HepG2 (cell line): ENCODE measurements at regions not wholly inside any gene's neighbourhood (a gene's known extent, or its start where the extent isn't known, plus 50 kb on each side); places are given as distances from the start of the nearest gene placed in this dataset.
A peak's percentile ranks its signal among the peaks of the same experiment; 100 is the strongest.
"Not testable (repeated sequence)": the region's sequence is repeated elsewhere in the genome, so short reads cannot be mapped to it uniquely, and the experiment has no call there.

Experiments
- ATAC-seq: fragments of 200-7000 bp; cut with Tn5 transposase; 3 replicates; pipeline ENCODE4 v1.9.1; 2020; ENCODE audit warnings: mild to moderate bottlenecking, moderate library complexity
- BruUV-seq: library from RNA; stranded (reverse); fragments of 400-500 nt; replicated peaks from 2 replicates; lab custom pipeline; 2021; lab: Mats Ljungman, UMichigan
- CTCF ChIA-PET: fragments of 300-600 bp; formaldehyde crosslinking; extraction: SDS; loops from one replicate; lab custom pipeline; 2021; ENCODE audit warnings: low total read pairs, inconsistent platforms, low intra/inter-chr PET ratio; lab: Yijun Ruan, JAX
- POLR2A ChIA-PET: fragments of 350-600 bp; sonication (Branson Sonifier 250); formaldehyde crosslinking; loops from one replicate; lab custom pipeline; 2020; ENCODE audit warnings: antibody characterized with exemption, inconsistent platforms; lab: Yijun Ruan, JAX
- DNase-seq: peaks from one replicate; pipeline ENCODE4 v3.0.0-alpha.2; 2015; ENCODE audit warnings: low spot score
- FAIRE-seq: peaks from 3 replicates; lab custom pipeline; 2011; peaks lifted over from hg19 to GRCh38; lab: Jason Lieb, UNC
- H2AFZ ChIP-seq: one replicate; pipeline ENCODE4 v1.6.1; 2011; ENCODE audit warnings: low read length, inconsistent platforms
- H3K27ac ChIP-seq: fragments of 300-600 bp; 3 replicates; pipeline ENCODE4 v1.8.0; 2011; ENCODE audit warnings: mixed run types, mild to moderate bottlenecking, mixed read lengths, low read length, inconsistent platforms; ENCODE audit not compliant: insufficient read depth; ENCODE audit errors: extremely low read length
- H3K27me3 ChIP-seq, 2 experiments: fragments of 200-600 bp in 1 of 2; 2 replicates in 1 of 2; 3 replicates in 1 of 2; pipeline versions ENCODE4 v1.6.0 to v1.8.0; 2011; ENCODE audit warnings: low read length in 2 of 2, mild to moderate bottlenecking in 2 of 2, moderate library complexity in 2 of 2, inconsistent platforms in 1 of 2; ENCODE audit not compliant: insufficient read depth in 2 of 2, control insufficient read depth in 1 of 2
- H3K36me3 ChIP-seq, 2 experiments: fragments of 200-600 bp in 1 of 2; replicated peaks in 1 of 2; 2 replicates in 1 of 2; 3 replicates in 1 of 2; pipeline versions ENCODE4 v1.5.1 to v1.8.0; 2011; ENCODE audit warnings: low read length in 2 of 2, inconsistent platforms in 1 of 2; ENCODE audit not compliant: insufficient read depth in 2 of 2, control insufficient read depth in 1 of 2
- H3K4me1 ChIP-seq: 2 replicates; pipeline ENCODE4 v1.5.1; 2012; ENCODE audit warnings: low read length, inconsistent platforms; ENCODE audit not compliant: insufficient read depth
- H3K4me2 ChIP-seq: 2 replicates; pipeline ENCODE4 v1.6.0; 2011; ENCODE audit warnings: low read depth, low read length, inconsistent platforms
- H3K4me3 ChIP-seq, 3 experiments: fragments of 200-600 bp in 1 of 3; sonication (generic), shearing (Covaris generic) in 1 of 3; replicated peaks in 1 of 3; 2 replicates each; pipeline ENCODE4 v1.5.1; 2011 to 2016; ENCODE audit warnings: low read length in 3 of 3, inconsistent platforms in 2 of 3, low read depth in 2 of 3, mild to moderate bottlenecking in 2 of 3, control low read depth in 1 of 3, mixed read lengths in 1 of 3; ENCODE audit not compliant: insufficient read depth in 1 of 3
- H3K79me2 ChIP-seq: one replicate; pipeline ENCODE4 v1.6.1; 2011; ENCODE audit warnings: low read length, inconsistent platforms; ENCODE audit not compliant: insufficient read depth
- H3K9ac ChIP-seq: 2 replicates; pipeline ENCODE4 v1.6.0; 2011; ENCODE audit warnings: mild to moderate bottlenecking, low read depth, low read length, inconsistent platforms; ENCODE audit not compliant: insufficient read depth
- H3K9me3 ChIP-seq: 2 replicates; pipeline ENCODE4 v1.5.1; 2012; ENCODE audit warnings: mild to moderate bottlenecking, low read length
- H4K20me1 ChIP-seq: 2 replicates; pipeline ENCODE4 v1.6.0; 2011; ENCODE audit warnings: inconsistent platforms, mild to moderate bottlenecking, low read length, moderate library complexity; ENCODE audit not compliant: insufficient read depth
- CEBPB ChIP-seq: IDR thresholded peaks from 2 replicates; pipeline ENCODE4 v1.6.1; 2011; ENCODE audit warnings: low read depth, low read length, improper control_type of control experiment, borderline replicate concordance
- ZBTB1 ChIP-seq: sonication (generic); formaldehyde crosslinking; IDR thresholded peaks from 2 replicates; pipeline ENCODE4 v1.4.0; 2020; ENCODE audit warnings: missing genetic modification reagents, borderline replicate concordance
- WGBS: methylation state at CpG from one replicate; pipeline ENCODE4 v1.1.6; 2017; ENCODE audit warnings: low lambda C conversion rate; 5-methylcytosine and 5-hydroxymethylcytosine counted together
- in situ Hi-C: cut with HindIII; loops from 2 replicates; pipeline ENCODE4 v1.10.0; 2017; ENCODE audit warnings: low pct_unique_long_range_greater_than_20kb; ENCODE audit not compliant: extremely low pct_ligation_motif_present
- intact Hi-C: fragments of 100-400 bp; cut with micrococcal nuclease; formaldehyde crosslinking; loops from one replicate; pipeline ENCODE4 v1.10.0; 2022; ENCODE audit not compliant: unreplicated experiment
- TF ChIP-seq, protein P1 (sequence below): sonication (generic); formaldehyde crosslinking; IDR thresholded peaks from 2 replicates; pipeline ENCODE4 v1.4.0; 2020; ENCODE audit warnings: low read depth, missing genetic modification reagents

- TF ChIP-seq, protein P1, sequence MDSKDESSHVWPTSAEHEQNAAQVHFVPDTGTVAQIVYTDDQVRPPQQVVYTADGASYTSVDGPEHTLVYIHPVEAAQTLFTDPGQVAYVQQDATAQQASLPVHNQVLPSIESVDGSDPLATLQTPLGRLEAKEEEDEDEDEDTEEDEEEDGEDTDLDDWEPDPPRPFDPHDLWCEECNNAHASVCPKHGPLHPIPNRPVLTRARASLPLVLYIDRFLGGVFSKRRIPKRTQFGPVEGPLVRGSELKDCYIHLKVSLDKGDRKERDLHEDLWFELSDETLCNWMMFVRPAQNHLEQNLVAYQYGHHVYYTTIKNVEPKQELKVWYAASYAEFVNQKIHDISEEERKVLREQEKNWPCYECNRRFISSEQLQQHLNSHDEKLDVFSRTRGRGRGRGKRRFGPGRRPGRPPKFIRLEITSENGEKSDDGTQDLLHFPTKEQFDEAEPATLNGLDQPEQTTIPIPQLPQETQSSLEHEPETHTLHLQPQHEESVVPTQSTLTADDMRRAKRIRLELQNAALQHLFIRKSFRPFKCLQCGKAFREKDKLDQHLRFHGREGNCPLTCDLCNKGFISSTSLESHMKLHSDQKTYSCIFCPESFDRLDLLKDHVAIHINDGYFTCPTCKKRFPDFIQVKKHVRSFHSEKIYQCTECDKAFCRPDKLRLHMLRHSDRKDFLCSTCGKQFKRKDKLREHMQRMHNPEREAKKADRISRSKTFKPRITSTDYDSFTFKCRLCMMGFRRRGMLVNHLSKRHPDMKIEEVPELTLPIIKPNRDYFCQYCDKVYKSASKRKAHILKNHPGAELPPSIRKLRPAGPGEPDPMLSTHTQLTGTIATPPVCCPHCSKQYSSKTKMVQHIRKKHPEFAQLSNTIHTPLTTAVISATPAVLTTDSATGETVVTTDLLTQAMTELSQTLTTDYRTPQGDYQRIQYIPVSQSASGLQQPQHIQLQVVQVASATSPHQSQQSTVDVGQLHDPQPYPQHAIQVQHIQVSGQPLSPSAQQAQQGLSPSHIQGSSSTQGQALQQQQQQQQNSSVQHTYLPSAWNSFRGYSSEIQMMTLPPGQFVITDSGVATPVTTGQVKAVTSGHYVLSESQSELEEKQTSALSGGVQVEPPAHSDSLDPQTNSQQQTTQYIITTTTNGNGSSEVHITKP (CRISPR knock-in tag): no peak
These were observed 279.5 kb downstream of the RND3 start (continued) for GRCh38 chr2:150207979-150208378.

DNA sequence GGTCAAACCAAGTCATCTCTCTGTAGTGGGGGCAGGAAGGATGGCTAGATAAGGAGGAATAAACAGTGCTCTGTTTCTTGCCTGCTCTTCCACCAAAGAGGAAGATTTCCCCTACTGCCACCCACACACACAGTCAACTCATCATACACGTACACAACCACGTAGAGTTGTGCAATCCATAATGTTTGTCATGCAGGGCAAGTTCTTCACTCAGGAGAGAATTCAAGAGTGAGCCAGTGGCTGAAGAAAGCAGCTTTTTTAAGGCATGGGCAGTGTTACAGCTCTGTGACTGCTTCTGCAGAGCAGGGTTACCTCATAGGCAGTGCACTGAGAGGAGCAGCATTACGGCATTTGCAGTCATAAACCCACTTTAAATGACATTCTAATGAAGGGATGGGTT, 283.0 kb downstream of the RND3 start:
- no peaks in the 10 kb centered on the region for H3K79me2 ChIP-seq
- no peak overlapping the region for H2AFZ ChIP-seq
- POLR2A ChIA-PET: no interaction called here
- no peak overlapping the region for H3K4me3 ChIP-seq
- H3K27ac ChIP-seq: no peak overlapping the region
- H3K9ac ChIP-seq: no peak overlapping the region
- DNase-seq (no peak), FAIRE-seq (no peak)
- peaks cover 38% of the 10 kb centered on the region for H3K9me3 ChIP-seq
- no peaks in the 10 kb centered on the region for H3K36me3 ChIP-seq
- no peaks in the 10 kb centered on the region for H3K4me1 ChIP-seq
- TF ChIP-seq CEBPB: peak; percentile 75
- TF ChIP-seq ZBTB1: no peak
- TF ChIP-seq, all 625 proteins: peak for 1
- WGBS: 14% methylated on average over 3 of the region's 3 CpGs
- in situ Hi-C loops: no loop called here
- Histone ChIP-seq H3K27me3 (no peaks in the 10 kb centered on the region), H4K20me1 (no peaks in the 10 kb centered on the region), H3K4me2 (no peak overlapping the region)
- BruUV-seq: no TSS peak
- ATAC-seq: no peak
- CTCF ChIA-PET: no interaction called here
- intact Hi-C loops: no loop called here

DNA sequence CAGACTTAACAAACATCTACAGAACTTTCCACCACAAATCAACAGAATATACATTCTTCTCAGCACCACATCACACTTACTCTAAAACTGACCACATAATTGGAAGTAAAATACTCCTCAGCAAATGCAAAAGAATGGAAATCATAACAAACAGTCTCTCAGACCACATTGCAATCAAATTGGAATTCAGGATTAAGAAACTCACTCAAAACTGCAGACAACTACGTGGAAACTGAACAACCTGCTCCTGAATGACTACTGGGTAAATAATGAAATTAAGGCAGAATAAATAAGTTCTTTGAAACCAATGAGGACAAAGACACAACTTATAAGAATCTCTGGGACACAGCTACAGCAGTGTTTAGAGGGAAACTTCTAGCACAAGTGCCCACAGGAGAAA, 292.7 kb downstream of the RND3 start:
- H3K4me1 ChIP-seq, H2AFZ ChIP-seq, H3K4me2 ChIP-seq, in situ Hi-C loops, POLR2A ChIA-PET, FAIRE-seq, H3K9ac ChIP-seq, CTCF ChIA-PET, H3K36me3 ChIP-seq, intact Hi-C loops, H3K27me3 ChIP-seq, H4K20me1 ChIP-seq, H3K79me2 ChIP-seq, BruUV-seq, DNase-seq, H3K27ac ChIP-seq, ATAC-seq, H3K4me3 ChIP-seq: not testable (repeated sequence)
- H3K9me3 ChIP-seq: peaks cover 46% of the 10 kb centered on the region; the same call in 1 of the 2 replicates
- WGBS: 0% methylated on average over 1 of the region's 1 CpG
